Progenitor cell of endocrine pancreas (in vitro differentiated cells): ENCODE measurements at regions not wholly inside any gene's neighbourhood (a gene's known extent, or its start where the extent isn't known, plus 50 kb on each side); places are given as distances from the start of the nearest gene placed in this dataset.

ENCODE experiments used
- DNase-seq: peaks from one replicate; pipeline ENCODE4 v3.0.0; 2021; ENCODE audit warnings: low spot score; ENCODE audit not compliant: unreplicated experiment
- H3K27ac Mint-ChIP-seq: 2 replicates; pipeline ENCODE4 v1.8.0; 2021; ENCODE audit warnings: mild to moderate bottlenecking, moderate library complexity, mixed read lengths
- H3K27me3 Mint-ChIP-seq: 2 replicates; pipeline ENCODE4 v1.8.0; 2021; ENCODE audit warnings: mixed read lengths
- H3K36me3 Mint-ChIP-seq: 2 replicates; pipeline ENCODE4 v1.8.0; 2022; ENCODE audit warnings: mixed read lengths; ENCODE audit not compliant: insufficient read depth
- H3K4me1 Mint-ChIP-seq: 2 replicates; pipeline ENCODE4 v1.8.0; 2021; ENCODE audit warnings: low read depth, mixed read lengths
- H3K4me3 Mint-ChIP-seq: 2 replicates; pipeline ENCODE4 v1.8.0; 2021; ENCODE audit warnings: low read depth, mild to moderate bottlenecking, moderate library complexity, mixed read lengths
- H3K9me3 Mint-ChIP-seq: 2 replicates; pipeline ENCODE4 v1.8.0; 2021; ENCODE audit warnings: low read depth, mixed read lengths
- TF ChIP-seq, protein P1 (sequence below): fragments of 200-600 bp; sonication (generic); IDR thresholded peaks from one replicate; pipeline ENCODE4 v1.5.0; 2021; ENCODE audit warnings: antibody characterized with exemption, mild to moderate bottlenecking; ENCODE audit not compliant: unreplicated experiment

DNA sequence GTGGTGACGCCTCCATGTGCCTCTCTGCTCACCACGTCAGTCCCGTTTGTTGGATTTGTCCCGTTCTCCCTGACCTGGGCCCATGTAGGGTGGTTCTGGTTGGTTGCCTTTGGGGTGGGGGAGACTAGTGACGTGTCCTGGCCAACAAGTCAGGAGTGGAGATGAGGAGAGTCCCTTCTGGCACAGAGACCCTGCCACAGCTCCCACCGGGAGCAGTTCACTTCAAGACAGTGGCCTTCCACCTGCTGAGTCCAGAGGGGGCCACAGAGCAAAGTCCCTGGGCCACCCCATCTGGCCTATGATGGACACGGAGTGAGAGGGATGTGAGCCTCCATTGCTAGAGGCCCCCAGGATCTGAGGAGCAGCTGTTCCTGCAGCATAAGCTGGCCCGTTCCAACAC is 405.6 kb downstream of the TCERG1L start:
- TF ChIP-seq, protein P1, sequence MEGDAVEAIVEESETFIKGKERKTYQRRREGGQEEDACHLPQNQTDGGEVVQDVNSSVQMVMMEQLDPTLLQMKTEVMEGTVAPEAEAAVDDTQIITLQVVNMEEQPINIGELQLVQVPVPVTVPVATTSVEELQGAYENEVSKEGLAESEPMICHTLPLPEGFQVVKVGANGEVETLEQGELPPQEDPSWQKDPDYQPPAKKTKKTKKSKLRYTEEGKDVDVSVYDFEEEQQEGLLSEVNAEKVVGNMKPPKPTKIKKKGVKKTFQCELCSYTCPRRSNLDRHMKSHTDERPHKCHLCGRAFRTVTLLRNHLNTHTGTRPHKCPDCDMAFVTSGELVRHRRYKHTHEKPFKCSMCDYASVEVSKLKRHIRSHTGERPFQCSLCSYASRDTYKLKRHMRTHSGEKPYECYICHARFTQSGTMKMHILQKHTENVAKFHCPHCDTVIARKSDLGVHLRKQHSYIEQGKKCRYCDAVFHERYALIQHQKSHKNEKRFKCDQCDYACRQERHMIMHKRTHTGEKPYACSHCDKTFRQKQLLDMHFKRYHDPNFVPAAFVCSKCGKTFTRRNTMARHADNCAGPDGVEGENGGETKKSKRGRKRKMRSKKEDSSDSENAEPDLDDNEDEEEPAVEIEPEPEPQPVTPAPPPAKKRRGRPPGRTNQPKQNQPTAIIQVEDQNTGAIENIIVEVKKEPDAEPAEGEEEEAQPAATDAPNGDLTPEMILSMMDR, result no peak
- H3K9me3 Mint-ChIP-seq, result peaks cover 2% of the 10 kb centered on the region
- no peak for DNase-seq

DNA sequence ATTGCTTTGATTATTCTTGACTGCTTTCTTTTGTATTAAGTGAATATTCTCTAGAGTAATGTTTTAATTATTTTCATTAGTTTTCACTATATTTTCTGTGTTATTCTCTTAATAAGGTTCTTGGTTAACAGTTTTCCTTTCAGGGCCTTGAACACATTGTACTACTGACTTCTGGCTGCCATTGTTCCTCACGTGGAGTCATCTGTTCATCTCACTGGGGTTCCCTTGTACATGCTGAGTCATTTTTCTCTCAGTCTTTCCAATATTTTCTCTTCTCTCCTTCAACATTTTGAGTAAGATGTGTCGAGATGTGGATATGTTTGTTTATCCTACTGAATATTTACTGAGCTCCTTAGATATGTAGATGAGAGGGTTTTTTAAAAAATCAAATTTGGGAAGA is 400.7 kb downstream of the TCERG1L start:
- Mint-ChIP-seq H3K4me3 (no peak overlapping the region), H3K36me3 (no peaks in the 10 kb centered on the region), H3K4me1 (no peaks in the 10 kb centered on the region), H3K27ac (no peak overlapping the region), H3K9me3 (peaks cover 12% of the 10 kb centered on the region), H3K27me3 (peaks cover 12% of the 10 kb centered on the region)
- TF ChIP-seq, protein P1, result no peak
- no peak for DNase-seq

More for the DNA sequence above, 405.6 kb downstream of the TCERG1L start:
- Mint-ChIP-seq H3K27me3 (peaks cover 6% of the 10 kb centered on the region), H3K36me3 (no peaks in the 10 kb centered on the region), H3K4me3 (no peak overlapping the region), H3K4me1 (no peaks in the 10 kb centered on the region), H3K27ac (no peak overlapping the region)

DNA sequence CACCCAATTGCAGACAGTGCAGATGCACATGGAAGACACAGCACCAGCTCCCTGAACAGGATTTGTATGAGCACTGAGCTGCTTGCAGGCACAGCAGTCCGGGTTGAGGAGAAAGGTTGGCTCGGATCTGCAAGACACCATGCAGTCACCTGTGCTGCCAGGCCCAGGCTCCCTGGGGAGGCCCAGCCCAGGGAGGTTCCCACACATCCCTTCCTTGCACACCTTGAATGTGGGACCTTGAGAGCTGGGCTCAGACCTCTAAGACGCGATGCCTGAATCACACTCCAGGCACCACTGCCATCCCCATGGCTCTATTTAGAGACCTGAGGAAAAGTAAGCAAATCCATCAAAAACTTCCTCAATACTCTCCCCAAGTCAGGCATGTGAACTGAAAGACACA is 397.7 kb downstream of the TCERG1L start:
- DNase-seq, result no peak
- TF ChIP-seq, protein P1, result no peak
- Mint-ChIP-seq H3K4me3 (no peak overlapping the region), H3K27me3 (peaks cover 12% of the 10 kb centered on the region), H3K27ac (no peak overlapping the region), H3K4me1 (no peaks in the 10 kb centered on the region), H3K36me3 (no peaks in the 10 kb centered on the region), H3K9me3 (peaks cover 15% of the 10 kb centered on the region)

DNA sequence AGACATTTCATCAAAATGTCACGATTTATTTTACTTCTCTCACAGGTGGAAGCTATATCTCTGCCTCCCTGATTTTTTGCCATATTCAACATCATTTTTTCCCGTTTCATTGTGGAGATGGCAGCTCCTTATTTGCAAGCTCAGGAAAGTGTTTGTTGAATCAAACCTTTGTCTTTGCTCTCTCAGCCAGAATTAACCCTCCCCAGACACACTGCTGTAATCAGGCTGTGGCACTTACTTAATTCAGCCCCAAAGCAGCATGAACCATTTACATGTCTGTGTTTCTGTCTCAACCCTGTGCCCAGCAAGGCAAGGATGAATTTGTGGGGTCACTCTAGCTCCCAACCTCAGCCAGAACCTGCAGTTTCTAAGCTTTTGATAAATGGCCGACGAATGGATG is 397.2 kb downstream of the TCERG1L start:
- Mint-ChIP-seq H3K27ac (no peak overlapping the region), H3K27me3 (peaks cover 15% of the 10 kb centered on the region), H3K4me3 (no peak overlapping the region), H3K9me3 (peaks cover 15% of the 10 kb centered on the region), H3K4me1 (no peaks in the 10 kb centered on the region), H3K36me3 (no peaks in the 10 kb centered on the region)
- no peak for DNase-seq
- TF ChIP-seq, protein P1, result no peak

DNA sequence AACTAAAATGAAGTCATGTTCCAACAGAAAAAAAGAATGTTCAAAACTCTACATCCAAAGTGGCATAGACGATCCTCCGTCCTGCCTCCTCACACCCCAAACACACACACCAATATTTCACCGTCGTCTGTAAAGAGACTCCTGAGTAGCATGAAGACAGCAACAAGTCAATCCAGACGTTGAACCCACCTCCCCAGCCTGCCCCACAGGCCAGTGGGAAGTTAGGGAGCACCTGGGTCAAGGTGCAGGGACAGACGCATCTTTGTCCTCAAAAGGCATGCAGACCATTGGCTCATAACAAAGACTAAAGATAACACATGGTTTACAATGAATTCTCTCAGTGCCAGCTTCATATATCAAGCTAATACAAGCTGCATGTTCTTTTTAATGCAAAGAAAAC is 396.5 kb downstream of the TCERG1L start:
- TF ChIP-seq, protein P1, result no peak
- Mint-ChIP-seq H3K9me3 (peaks cover 15% of the 10 kb centered on the region), H3K36me3 (no peaks in the 10 kb centered on the region), H3K27me3 (peaks cover 15% of the 10 kb centered on the region), H3K27ac (no peak overlapping the region), H3K4me3 (no peak overlapping the region), H3K4me1 (no peaks in the 10 kb centered on the region)
- DNase-seq, result no peak

DNA sequence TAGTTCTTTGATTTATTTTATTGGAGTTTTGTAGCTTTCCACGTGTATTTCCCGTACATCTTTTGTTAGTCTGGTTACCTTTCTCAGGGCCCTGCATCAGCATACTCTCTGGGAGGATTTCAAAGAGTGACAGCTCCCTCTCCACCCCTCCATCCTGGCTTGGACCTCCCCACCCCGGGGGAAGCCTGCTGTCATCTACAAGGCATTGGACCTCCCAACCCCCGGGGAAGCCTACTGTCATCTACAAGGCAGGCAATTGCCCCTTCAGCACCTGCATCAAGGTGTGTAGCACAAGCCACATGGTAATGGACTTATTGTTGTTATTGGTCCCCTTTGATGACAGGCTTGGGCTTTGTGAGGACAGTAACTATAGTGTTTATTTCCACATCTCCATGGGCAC is 390.1 kb downstream of the TCERG1L start:
- DNase-seq, result no peak
- no peak overlapping the region for H3K27ac Mint-ChIP-seq
- TF ChIP-seq, protein P1, result no peak
- peaks cover 6% of the 10 kb centered on the region for H3K27me3 Mint-ChIP-seq
- peaks cover 3% of the 10 kb centered on the region for H3K9me3 Mint-ChIP-seq
- no peaks in the 10 kb centered on the region for H3K36me3 Mint-ChIP-seq
- no peak overlapping the region for H3K4me3 Mint-ChIP-seq
- H3K4me1 Mint-ChIP-seq, result no peaks in the 10 kb centered on the region
